Activated naive CD8-positive, alpha-beta T cell treated with anti-CD3 and anti-CD28 coated beads, Interleukin-2, amount 50 U/mL, for 16 hours (primary cell): ENCODE measurements at regions not wholly inside any gene's neighbourhood (a gene's known extent, or its start where the extent isn't known, plus 50 kb on each side); places are given as distances from the start of the nearest gene placed in this dataset.

ENCODE experiments used
- DNase-seq: peaks from one replicate; pipeline ENCODE4 v3.0.0-alpha.2; 2020; ENCODE audit warnings: low read depth, low spot score

- no peak for DNase-seq
These were observed 61.7 kb upstream of the CDK13 start for GRCh38 chr7:39888171-39888853.

- DNase-seq: no peak
These were observed 59.6 kb upstream of the CDK13 start for GRCh38 chr7:39890411-39890810.

GRCh38 chr7:39891894-39892293, 58.2 kb upstream of the CDK13 start:
- no peak for DNase-seq

GRCh38 chr7:39892361-39892760, 57.7 kb upstream of the CDK13 start:
- DNase-seq: no peak

GRCh38 chr7:39894904-39895303, 55.2 kb upstream of the CDK13 start:
- DNase-seq: no peak

GRCh38 chr7:39896840-39897239, 53.2 kb upstream of the CDK13 start:
- no peak for DNase-seq

- DNase-seq: no peak
These were observed 51.2 kb upstream of the CDK13 start for GRCh38 chr7:39898867-39899266.
